GM23338 (cell line): ENCODE measurements at regions not wholly inside any gene's neighbourhood (a gene's known extent, or its start where the extent isn't known, plus 50 kb on each side); places are given as distances from the start of the nearest gene placed in this dataset.

Source experiments
- CTCF ChIP-seq, 2 experiments: fragments of 200-600 bp in 1 of 2; sonication (generic) in 1 of 2; conservative IDR thresholded peaks; 2 replicates each; pipeline versions ENCODE4 v1.5.1 to v1.6.1; 2016 to 2017; ENCODE audit warnings: antibody characterized with exemption in 2 of 2, low read depth in 2 of 2, mild to moderate bottlenecking in 2 of 2, moderate library complexity in 1 of 2
- EZH2 ChIP-seq: fragments of 200-600 bp; sonication (generic); IDR thresholded peaks from one replicate; pipeline ENCODE4 v1.8.0; 2017; ENCODE audit warnings: antibody characterized with exemption, mild to moderate bottlenecking, low read depth; ENCODE audit not compliant: unreplicated experiment
- EZH2phosphoT487 ChIP-seq: fragments of 200-600 bp; sonication (generic); IDR thresholded peaks from one replicate; pipeline ENCODE4 v1.8.1; 2018; ENCODE audit warnings: antibody characterized with exemption; ENCODE audit not compliant: unreplicated experiment
- JUNB ChIP-seq: IDR thresholded peaks from one replicate; pipeline ENCODE4 v1.6.1; 2016; ENCODE audit warnings: antibody characterized with exemption; ENCODE audit not compliant: unreplicated experiment
- POLR2AphosphoS5 ChIP-seq: IDR thresholded peaks from 2 replicates; pipeline ENCODE4 v1.6.1; 2016; ENCODE audit warnings: antibody characterized with exemption, low read depth
- REST ChIP-seq: IDR thresholded peaks from one replicate; pipeline ENCODE4 v1.6.1; 2018; ENCODE audit warnings: antibody characterized with exemption; ENCODE audit not compliant: unreplicated experiment
- STAT1 ChIP-seq: IDR thresholded peaks from one replicate; pipeline ENCODE4 v1.6.1; 2016; ENCODE audit warnings: antibody characterized with exemption; ENCODE audit not compliant: unreplicated experiment

GRCh38 chr20:52682237-52682636 is 289.9 kb upstream of the TSHZ2 start:
- no peak for TF ChIP-seq CTCF (conservative IDR thresholded peaks at IDR 0.05; ENCODE audit: low read depth in 2 of 2)
- TF ChIP-seq EZH2phosphoT487, result no peak
- TF ChIP-seq POLR2AphosphoS5, result no peak
- no peak for TF ChIP-seq EZH2
- TF ChIP-seq REST, result no peak
- no peak for TF ChIP-seq STAT1
- TF ChIP-seq JUNB, result no peak
